ENCODE measurements at regions not wholly inside any gene's neighbourhood (a gene's known extent, or its start where the extent isn't known, plus 50 kb on each side); places are given as distances from the start of the nearest gene placed in this dataset.
"Not testable (repeated sequence)": the region's sequence is repeated elsewhere in the genome, so short reads cannot be mapped to it uniquely, and the experiment has no call there.

DNA sequence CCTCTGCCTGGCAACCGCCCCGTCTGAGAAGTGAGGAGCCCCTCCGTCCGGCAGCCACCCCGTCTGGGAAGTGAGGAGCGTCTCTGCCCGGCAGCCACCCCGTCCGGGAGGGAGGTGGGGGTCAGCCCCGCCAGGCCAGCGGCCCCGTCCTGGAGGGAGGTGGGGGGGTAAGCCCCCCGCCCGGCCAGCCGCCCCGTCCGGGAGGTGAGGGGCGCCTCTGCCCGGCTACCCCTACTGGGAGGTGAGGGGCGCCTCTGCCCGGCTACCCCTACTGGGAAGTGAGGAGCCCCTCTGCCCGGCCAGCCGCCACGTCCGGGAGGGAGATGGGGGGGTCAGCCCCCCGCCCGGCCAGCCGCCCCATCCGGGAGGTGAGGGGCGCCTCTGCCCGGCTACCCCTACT, 67.1 kb downstream of the ZC3H11B start:
- not testable (repeated sequence) for TF ChIP-seq ZC3H10, ZFP3, ZNF70, RARB (CRISPR knock-in tag; IDR thresholded peaks at IDR 0.05)
